K562 (cell line): ENCODE measurements at regions not wholly inside any gene's neighbourhood (a gene's known extent, or its start where the extent isn't known, plus 50 kb on each side); places are given as distances from the start of the nearest gene placed in this dataset.

Experiments used
- ATAC-seq: fragments of 200-7000 bp; cut with Tn5 transposase; 3 replicates; pipeline ENCODE4 v1.9.1; 2020; ENCODE audit warnings: moderate library complexity
- BruUV-seq: library from RNA; stranded (reverse); fragments of 400-500 nt; replicated peaks from 2 replicates; lab custom pipeline; 2021; lab: Mats Ljungman, UMichigan
- CTCF ChIA-PET: fragments of 300-600 bp; formaldehyde crosslinking; extraction: SDS; loops from one replicate; lab custom pipeline; 2021; ENCODE audit warnings: low intra/inter-chr PET ratio; lab: Yijun Ruan, JAX
- POLR2A ChIA-PET: fragments of 300-600, 350-650 bp; sonication (Branson Sonifier 250); formaldehyde crosslinking; extraction: SDS; loops from one replicate; lab custom pipeline; 2021; ENCODE audit warnings: antibody characterized with exemption, inconsistent platforms; lab: Yijun Ruan, JAX
- DNase-seq, 4 experiments: peaks; one replicate each; pipeline versions ENCODE4 v3.0.0 to v3.0.0-alpha.2; 2011 to 2018; ENCODE audit warnings: low spot score in 3 of 4, mixed read lengths in 3 of 4; ENCODE audit errors: extremely low read depth in 1 of 4
- FAIRE-seq: peaks from 2 replicates; lab custom pipeline; 2011; peaks lifted over from hg19 to GRCh38; lab: Jason Lieb, UNC
- H2AFZ ChIP-seq: 2 replicates; pipeline ENCODE4 v1.6.0; 2011; ENCODE audit warnings: low read depth, low read length, control low read depth, inconsistent platforms
- H3K27ac ChIP-seq: fragments of 200-600 bp; 3 replicates; pipeline ENCODE4 v1.8.0; 2011; ENCODE audit warnings: low read depth, mild to moderate bottlenecking, control low read depth, inconsistent platforms, low read length, moderate library complexity, mixed read lengths; ENCODE audit errors: extremely low read depth
- H3K27me3 ChIP-seq, 2 experiments: fragments of 300-600 bp in 1 of 2; 2 replicates in 1 of 2; 3 replicates in 1 of 2; pipeline versions ENCODE4 v1.6.0 to v1.8.0; 2011; ENCODE audit warnings: inconsistent platforms in 2 of 2, low read length in 2 of 2, mild to moderate bottlenecking in 1 of 2, mixed read lengths in 1 of 2, moderate library complexity in 1 of 2; ENCODE audit not compliant: control insufficient read depth in 2 of 2, insufficient read depth in 2 of 2
- H3K36me3 ChIP-seq: fragments of 300-600 bp; 3 replicates; pipeline ENCODE4 v1.8.0; 2011; ENCODE audit warnings: mild to moderate bottlenecking, low read length, inconsistent platforms; ENCODE audit not compliant: control insufficient read depth, insufficient read depth
- H3K4me1 ChIP-seq, 2 experiments: fragments of 200-600 bp in 1 of 2; replicated peaks in 1 of 2; 2 replicates in 1 of 2; 3 replicates in 1 of 2; pipeline versions ENCODE4 v1.5.1 to v1.8.0; 2011; ENCODE audit warnings: inconsistent platforms in 2 of 2, low read length in 2 of 2, mild to moderate bottlenecking in 1 of 2, mixed read lengths in 1 of 2, moderate library complexity in 1 of 2; ENCODE audit not compliant: control insufficient read depth in 2 of 2, insufficient read depth in 2 of 2
- H3K4me2 ChIP-seq: 2 replicates; pipeline ENCODE4 v1.6.1; 2011; ENCODE audit warnings: low read length, control low read depth, inconsistent platforms, mixed read lengths; ENCODE audit not compliant: insufficient read depth
- H3K4me3 ChIP-seq: fragments of 200-600 bp; sonication (generic), shearing (Covaris generic); 2 replicates; pipeline ENCODE4 v1.5.1; 2016; ENCODE audit warnings: control low read depth, inconsistent platforms
- H3K79me2 ChIP-seq: fragments of 200-600 bp; 3 replicates; pipeline ENCODE4 v1.8.0; 2011; ENCODE audit warnings: low read length, inconsistent platforms; ENCODE audit not compliant: control insufficient read depth, insufficient read depth
- H3K9ac ChIP-seq, 2 experiments: 2 replicates each; pipeline versions ENCODE4 v1.6.0 to v1.6.1; 2011; ENCODE audit warnings: low read depth in 2 of 2, low read length in 2 of 2, control low read depth in 1 of 2, inconsistent platforms in 1 of 2, mild to moderate bottlenecking in 1 of 2, mixed read lengths in 1 of 2; ENCODE audit not compliant: insufficient read depth in 1 of 2
- H3K9me1 ChIP-seq: one replicate; pipeline ENCODE4 v1.6.0; 2011; ENCODE audit warnings: inconsistent platforms, mild to moderate bottlenecking, low read length, moderate library complexity; ENCODE audit not compliant: control insufficient read depth, insufficient read depth
- H3K9me3 ChIP-seq: replicated peaks from 2 replicates; pipeline ENCODE4 v1.5.1; 2011; ENCODE audit warnings: low read depth, low read length, inconsistent platforms; ENCODE audit not compliant: control insufficient read depth, insufficient read depth
- H4K20me1 ChIP-seq: replicated peaks from 2 replicates; pipeline ENCODE4 v1.6.1; 2011; ENCODE audit warnings: low read length, inconsistent platforms, mixed read lengths; ENCODE audit not compliant: control insufficient read depth, insufficient read depth
- ATF2 ChIP-seq: sonication (generic); formaldehyde crosslinking; IDR thresholded peaks from 2 replicates; pipeline ENCODE4 v1.8.1; 2022; ENCODE audit warnings: missing genetic modification reagents
- CBX1 ChIP-seq: sonication (generic); IDR thresholded peaks from 2 replicates; pipeline ENCODE4 v1.6.1; 2016; ENCODE audit warnings: antibody characterized with exemption, low read depth, mild to moderate bottlenecking
- FOXP4 ChIP-seq: sonication (generic); formaldehyde crosslinking; IDR thresholded peaks from 2 replicates; pipeline ENCODE4 v1.8.0; 2022; ENCODE audit warnings: mild to moderate bottlenecking, missing genetic modification reagents, borderline replicate concordance
- L3MBTL2 ChIP-seq: fragments of 450-650 bp; IDR thresholded peaks from 2 replicates; pipeline ENCODE4 v1.6.1; 2016; ENCODE audit warnings: mild to moderate bottlenecking, moderate library complexity
- NCOA4 ChIP-seq: fragments of 450-650 bp; IDR thresholded peaks from 2 replicates; pipeline ENCODE4 v1.6.1; 2018; ENCODE audit warnings: mild to moderate bottlenecking; ENCODE audit not compliant: partially characterized antibody
- RFX7 ChIP-seq: fragments of 250-450 bp; sonication (Bioruptor Pico); IDR thresholded peaks from 2 replicates; pipeline ENCODE4 v1.5.1; 2021; ENCODE audit warnings: mild to moderate bottlenecking
- SP1 ChIP-seq: sonication (generic); formaldehyde crosslinking; IDR thresholded peaks from 2 replicates; pipeline ENCODE4 v1.8.1; 2022; ENCODE audit warnings: mild to moderate bottlenecking, missing genetic modification reagents
- ZFX ChIP-seq: sonication (generic); formaldehyde crosslinking; IDR thresholded peaks from 2 replicates; pipeline ENCODE4 v1.8.0; 2022; ENCODE audit warnings: mild to moderate bottlenecking, missing genetic modification reagents, moderate library complexity
- WGBS: fragments of 100-300 bp; shearing (Covaris generic); methylation state at CpG from one replicate; pipeline ENCODE4 v1.1.6; 2016; ENCODE audit warnings: low coverage, mixed read lengths; ENCODE audit not compliant: insufficient coverage; ENCODE audit errors: missing lambda C conversion rate; 5-methylcytosine and 5-hydroxymethylcytosine counted together
- in situ Hi-C: fragments of 300-500 bp; cut with MboI; formaldehyde crosslinking; loops from 4 replicates; pipeline ENCODE4 v1.15.0; 2018; ENCODE audit warnings: inconsistent platforms, mixed read lengths
- intact Hi-C: fragments of 100-400 bp; cut with micrococcal nuclease; formaldehyde crosslinking; loops from 2 replicates; pipeline ENCODE4 v1.14.2; 2022

- in situ Hi-C loops = no loop called here
- CTCF ChIA-PET = no interaction called here
- POLR2A ChIA-PET = no interaction called here
- no peaks in the 10 kb centered on the region for H3K27me3 ChIP-seq
- FAIRE-seq (no peak), DNase-seq (no peak)
- BruUV-seq = no TSS peak
- H3K36me3 ChIP-seq = no peaks in the 10 kb centered on the region
- H4K20me1 ChIP-seq = no peaks in the 10 kb centered on the region
- TF ChIP-seq SP1 = no peak
- TF ChIP-seq L3MBTL2 = no peak
- TF ChIP-seq, all 486 proteins: peak for 0
- H3K9ac ChIP-seq = no peak overlapping the region
- H2AFZ ChIP-seq = no peak overlapping the region
- no peaks in the 10 kb centered on the region for H3K4me1 ChIP-seq
- intact Hi-C loops = no loop called here
- H3K9me1 ChIP-seq = no peaks in the 10 kb centered on the region
- no peaks in the 10 kb centered on the region for H3K9me3 ChIP-seq
- H3K27ac ChIP-seq = no peak overlapping the region
- H3K4me2 ChIP-seq = no peak overlapping the region
- H3K79me2 ChIP-seq = no peaks in the 10 kb centered on the region
- WGBS = 0% methylated on average over 1 of the region's 2 CpGs
- H3K4me3 ChIP-seq = no peak overlapping the region
- ATAC-seq = no peak
Observed at GRCh38 chr11:27837895-27838563, 137.8 kb upstream of the BDNF start.

- Histone ChIP-seq H3K9ac (no peak overlapping the region), H3K36me3 (no peaks in the 10 kb centered on the region), H3K79me2 (no peaks in the 10 kb centered on the region), H2AFZ (no peak overlapping the region), H4K20me1 (no peaks in the 10 kb centered on the region), H3K9me3 (no peaks in the 10 kb centered on the region), H3K9me1 (no peaks in the 10 kb centered on the region), H3K27ac (no peak overlapping the region), H3K4me1 (no peaks in the 10 kb centered on the region), H3K27me3 (no peaks in the 10 kb centered on the region), H3K4me3 (no peak overlapping the region), H3K4me2 (no peak overlapping the region)
- intact Hi-C loops = no loop called here
- BruUV-seq = no TSS peak
- FAIRE-seq (no peak), ATAC-seq (no peak), DNase-seq (no peak)
- ChIA-PET POLR2A (no interaction called here), CTCF (no interaction called here)
- WGBS = 0% methylated on average over 3 of the region's 3 CpGs
- in situ Hi-C loops = no loop called here
- no peak for TF ChIP-seq CBX1
- TF ChIP-seq ZFX (CRISPR knock-in tag) = no peak
- no peak for TF ChIP-seq FOXP4 (CRISPR knock-in tag)
- TF ChIP-seq NCOA4 = no peak
- no peak for TF ChIP-seq RFX7 (CRISPR knock-in tag)
- TF ChIP-seq ATF2 (CRISPR knock-in tag) = no peak
Observed at GRCh38 chr11:27830206-27830605, 130.0 kb upstream of the BDNF start.
